Fibroblast of lung (primary cell): ENCODE measurements at regions not wholly inside any gene's neighbourhood (a gene's known extent, or its start where the extent isn't known, plus 50 kb on each side); places are given as distances from the start of the nearest gene placed in this dataset.

Source experiments
- DNase-seq, 2 donors: peaks; one replicate each; pipeline versions ENCODE4 v3.0.0 to v3.0.0-alpha.2; 2010; ENCODE audit warnings: low read depth in 2 of 2
- H2AFZ ChIP-seq: 2 replicates; pipeline ENCODE4 v1.5.1; 2012; ENCODE audit warnings: low read length, control low read depth, inconsistent platforms
- H3K27ac ChIP-seq: 2 replicates; pipeline ENCODE4 v1.5.1; 2011; ENCODE audit warnings: low read length, control low read depth; ENCODE audit not compliant: insufficient read depth
- H3K27me3 ChIP-seq: 2 replicates; pipeline ENCODE4 v1.5.1; 2011; ENCODE audit warnings: mild to moderate bottlenecking, low read length; ENCODE audit not compliant: control insufficient read depth, insufficient read depth
- H3K36me3 ChIP-seq: 2 replicates; pipeline ENCODE4 v1.5.1; 2011; ENCODE audit warnings: low read length; ENCODE audit not compliant: control insufficient read depth, insufficient read depth
- H3K4me1 ChIP-seq: 2 replicates; pipeline ENCODE4 v1.5.1; 2011; ENCODE audit warnings: low read length; ENCODE audit not compliant: control insufficient read depth, insufficient read depth; ENCODE audit errors: extremely low read depth
- H3K4me2 ChIP-seq: 2 replicates; pipeline ENCODE4 v1.5.1; 2011; ENCODE audit warnings: low read length, control low read depth; ENCODE audit not compliant: insufficient read depth; ENCODE audit errors: extremely low read depth
- H3K4me3 ChIP-seq, 4 experiments: fragments of 200-600 bp in 1 of 4; sonication (generic) in 1 of 4; replicated peaks in 1 of 4; 2 replicates each; pipeline ENCODE4 v1.5.1; 2011 to 2016; ENCODE audit warnings: low read length in 4 of 4, low read depth in 3 of 4, mild to moderate bottlenecking in 3 of 4, control low read depth in 2 of 4, inconsistent platforms in 1 of 4, mixed read lengths in 1 of 4; ENCODE audit not compliant: insufficient read depth in 1 of 4; ENCODE audit errors: control extremely low read depth in 1 of 4
- H3K79me2 ChIP-seq: 2 replicates; pipeline ENCODE4 v1.5.1; 2012; ENCODE audit warnings: mild to moderate bottlenecking, low read length, inconsistent platforms; ENCODE audit not compliant: control insufficient read depth, insufficient read depth
- H3K9ac ChIP-seq: 2 replicates; pipeline ENCODE4 v1.5.1; 2011; ENCODE audit warnings: mild to moderate bottlenecking, low read length, control low read depth; ENCODE audit not compliant: insufficient read depth
- H3K9me3 ChIP-seq: 2 replicates; pipeline ENCODE4 v1.5.1; 2012; ENCODE audit warnings: low read depth, low read length; ENCODE audit not compliant: control insufficient read depth, insufficient read depth
- H4K20me1 ChIP-seq: 2 replicates; pipeline ENCODE4 v1.5.1; 2011; ENCODE audit warnings: low read length; ENCODE audit not compliant: control insufficient read depth, insufficient read depth; ENCODE audit errors: extremely low read depth
- CTCF ChIP-seq, 2 donors: IDR thresholded peaks in 1 of 2; conservative IDR thresholded peaks in 1 of 2; 1 replicate in 1 of 2; 2 replicates in 1 of 2; pipeline ENCODE4 v1.5.1; 2011 to 2012; ENCODE audit warnings: low read length in 2 of 2, control low read depth in 1 of 2, inconsistent platforms in 1 of 2, low read depth in 1 of 2, mild to moderate bottlenecking in 1 of 2
- EZH2 ChIP-seq: IDR thresholded peaks from 2 replicates; pipeline ENCODE4 v1.5.1; 2012; ENCODE audit warnings: low read length, control low read depth, mild to moderate bottlenecking; ENCODE audit errors: missing control alignments

GRCh38 chr4:100644150-100644549, 126.3 kb upstream of the EMCN start:
- Histone ChIP-seq H3K9me3 (no peaks in the 10 kb centered on the region), H3K79me2 (no peaks in the 10 kb centered on the region), H2AFZ (no peak overlapping the region), H3K4me1 (no peaks in the 10 kb centered on the region), H3K27me3 (no peaks in the 10 kb centered on the region), H3K4me3 (no peak overlapping the region), H3K36me3 (no peaks in the 10 kb centered on the region), H4K20me1 (no peaks in the 10 kb centered on the region), H3K27ac (no peak overlapping the region), H3K4me2 (no peak overlapping the region), H3K9ac (no peak overlapping the region)
- DNase-seq, result no peak
- TF ChIP-seq CTCF (conservative IDR thresholded peaks at IDR 0.05 in 1 of 2, IDR thresholded peaks at IDR 0.05 in 1 of 2; ENCODE audit: low read depth in 1 of 2, low read length in 2 of 2), result no peak
- TF ChIP-seq EZH2, result no peak

- Histone ChIP-seq H3K9me3 (no peaks in the 10 kb centered on the region), H3K4me2 (no peak overlapping the region), H3K9ac (no peak overlapping the region), H3K36me3 (no peaks in the 10 kb centered on the region), H3K79me2 (no peaks in the 10 kb centered on the region), H3K4me1 (no peaks in the 10 kb centered on the region), H2AFZ (no peak overlapping the region), H4K20me1 (no peaks in the 10 kb centered on the region), H3K27ac (no peak overlapping the region), H3K27me3 (no peaks in the 10 kb centered on the region), H3K4me3 (no peak overlapping the region)
- DNase-seq, result no peak
- TF ChIP-seq CTCF (conservative IDR thresholded peaks at IDR 0.05 in 1 of 2, IDR thresholded peaks at IDR 0.05 in 1 of 2; ENCODE audit: low read depth in 1 of 2, low read length in 2 of 2), result no peak
- no peak for TF ChIP-seq EZH2
These were observed 123.5 kb upstream of the EMCN start for GRCh38 chr4:100641336-100641735.

GRCh38 chr4:100635899-100636298, 118.1 kb upstream of the EMCN start:
- no peaks in the 10 kb centered on the region for H3K79me2 ChIP-seq
- no peak overlapping the region for H3K4me3 ChIP-seq
- no peaks in the 10 kb centered on the region for H3K36me3 ChIP-seq
- H3K9me3 ChIP-seq, result no peaks in the 10 kb centered on the region
- H3K4me2 ChIP-seq, result no peak overlapping the region
- TF ChIP-seq CTCF (conservative IDR thresholded peaks at IDR 0.05 in 1 of 2, IDR thresholded peaks at IDR 0.05 in 1 of 2; ENCODE audit: low read depth in 1 of 2, low read length in 2 of 2), result no peak
- no peak for TF ChIP-seq EZH2
- H3K9ac ChIP-seq, result no peak overlapping the region
- H3K4me1 ChIP-seq, result no peaks in the 10 kb centered on the region
- H4K20me1 ChIP-seq, result no peaks in the 10 kb centered on the region
- H3K27ac ChIP-seq, result no peak overlapping the region
- no peak overlapping the region for H2AFZ ChIP-seq
- no peaks in the 10 kb centered on the region for H3K27me3 ChIP-seq
- no peak for DNase-seq
